GM18517 (cell line): ENCODE measurements at regions not wholly inside any gene's neighbourhood (a gene's known extent, or its start where the extent isn't known, plus 50 kb on each side); places are given as distances from the start of the nearest gene placed in this dataset.
"Not testable (repeated sequence)": the region's sequence is repeated elsewhere in the genome, so short reads cannot be mapped to it uniquely, and the experiment has no call there.

Experiments used
- ATAC-seq: cut with Tn5 transposase; IDR thresholded peaks from one replicate; pipeline ENCODE4 v1.9.1; 2021; ENCODE audit warnings: mild to moderate bottlenecking, moderate library complexity; ENCODE audit not compliant: unreplicated experiment

GRCh38 chr13:83498481-83499190, 383.6 kb downstream of the SLITRK1 start:
- ATAC-seq, result no peak

- no peak for ATAC-seq
Measured at GRCh38 chr13:83498045-83498444, 384.2 kb downstream of the SLITRK1 start.

- ATAC-seq, result no peak
Measured at GRCh38 chr13:83496501-83496900, 385.8 kb downstream of the SLITRK1 start.

GRCh38 chr13:83485101-83485500, 397.2 kb downstream of the SLITRK1 start:
- ATAC-seq, result no peak

GRCh38 chr13:83471011-83471410, 411.3 kb downstream of the SLITRK1 start:
- no peak for ATAC-seq

GRCh38 chr13:83470133-83470797, 412.0 kb downstream of the SLITRK1 start:
- ATAC-seq, result no peak

- ATAC-seq, result no peak
Measured at GRCh38 chr13:83453723-83454122, 428.6 kb downstream of the SLITRK1 start.

GRCh38 chr13:83453300-83453699, 429.0 kb downstream of the SLITRK1 start:
- ATAC-seq, result no peak

GRCh38 chr13:83452292-83452950, 429.9 kb downstream of the SLITRK1 start:
- ATAC-seq, result no peak

GRCh38 chr13:83450591-83450990, 431.7 kb downstream of the SLITRK1 start:
- no peak for ATAC-seq

GRCh38 chr13:83449668-83450395, 432.4 kb downstream of the SLITRK1 start:
- no peak for ATAC-seq

- ATAC-seq, result no peak
Measured at GRCh38 chr13:83440465-83440864, 441.8 kb downstream of the SLITRK1 start.

- not testable (repeated sequence) for ATAC-seq
Measured at GRCh38 chr13:83439464-83439863, 442.8 kb downstream of the SLITRK1 start.

GRCh38 chr13:83423861-83424260, 458.4 kb downstream of the SLITRK1 start:
- ATAC-seq, result no peak

- ATAC-seq, result no peak
Measured at GRCh38 chr13:83423381-83423780, 458.9 kb downstream of the SLITRK1 start.

GRCh38 chr13:83414393-83414792, 467.9 kb downstream of the SLITRK1 start:
- no peak for ATAC-seq

GRCh38 chr13:83386609-83387008, 495.7 kb downstream of the SLITRK1 start:
- no peak for ATAC-seq

- no peak for ATAC-seq
Measured at GRCh38 chr13:83378908-83379307, 503.4 kb downstream of the SLITRK1 start.

- no peak for ATAC-seq
Measured at GRCh38 chr13:83377491-83377890, 504.8 kb downstream of the SLITRK1 start.

- no peak for ATAC-seq
Measured at GRCh38 chr13:83372786-83373185, 509.5 kb downstream of the SLITRK1 start.

GRCh38 chr13:83365723-83366122, 516.6 kb downstream of the SLITRK1 start:
- no peak for ATAC-seq
